ENCODE measurements at regions not wholly inside any gene's neighbourhood (a gene's known extent, or its start where the extent isn't known, plus 50 kb on each side); places are given as distances from the start of the nearest gene placed in this dataset.

DNA sequence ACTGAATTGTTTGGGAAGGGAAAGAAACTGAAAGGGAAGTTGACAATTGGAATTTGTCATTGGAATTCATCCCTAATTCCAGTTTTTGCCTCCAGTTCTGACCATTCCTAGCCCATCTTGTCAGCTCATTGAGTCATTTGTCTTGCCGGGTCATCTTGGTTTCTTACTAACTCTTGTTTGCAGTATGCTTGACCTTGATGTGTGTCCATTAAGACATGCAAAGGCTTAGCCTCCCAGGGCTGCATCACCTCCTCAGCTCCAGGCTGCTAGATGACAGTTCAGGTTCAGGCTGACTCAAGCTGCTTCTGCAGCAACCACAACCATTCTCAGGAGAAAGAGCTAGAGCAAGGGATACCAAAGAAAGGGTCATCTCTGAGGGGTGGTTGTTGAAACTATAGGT is 151.3 kb upstream of the PTGFR start:
- TF ChIP-seq CTCF (IDR thresholded peaks at IDR 0.05; ENCODE audit: insufficient read depth, low read length) (no peak), POLR2AphosphoS5 (IDR thresholded peaks at IDR 0.05; ENCODE audit: low read depth) (no peak), GABPA (IDR thresholded peaks at IDR 0.05; ENCODE audit: low read depth) (no peak)

Measured in HL-60 (cell line).